Spleen (tissue), 7 donors: ENCODE measurements at regions not wholly inside any gene's neighbourhood (a gene's known extent, or its start where the extent isn't known, plus 50 kb on each side); places are given as distances from the start of the nearest gene placed in this dataset.

ENCODE experiments used
- POLR2A ChIP-seq, 3 donors: fragments of 450-650 bp; IDR thresholded peaks; one replicate each; pipeline ENCODE4 v1.5.1; 2017; ENCODE audit warnings: antibody characterized with exemption in 3 of 3, mild to moderate bottlenecking in 1 of 3
- POLR2AphosphoS5 ChIP-seq, 3 donors: sonication (generic); formaldehyde crosslinking; IDR thresholded peaks; one replicate each; pipeline ENCODE4 v1.5.1; 2017; ENCODE audit warnings: antibody characterized with exemption in 3 of 3
- TF ChIP-seq, protein P1 (sequence below), 11 experiments: fragments of 200-600 bp in 7 of 11; fragments of 450-650 bp in 4 of 11; sonication (generic) in 4 of 11; IDR thresholded peaks in 8 of 11; conservative IDR thresholded peaks in 3 of 11; 1 replicate in 7 of 11; 2 replicates in 4 of 11; pipeline versions ENCODE4 v1.4.0 to v1.8.0; 2016 to 2021; ENCODE audit warnings: antibody characterized with exemption in 11 of 11, inconsistent platforms in 4 of 11, mild to moderate bottlenecking in 1 of 11
- donor health status: DM: no; HTN: no; CAD: no; lungs with moderate emphysema.
- donor health status: DM: no; HTN: no; CAD: no.
- donor health status: DM: no; HTN: no; CAD: no.

DNA sequence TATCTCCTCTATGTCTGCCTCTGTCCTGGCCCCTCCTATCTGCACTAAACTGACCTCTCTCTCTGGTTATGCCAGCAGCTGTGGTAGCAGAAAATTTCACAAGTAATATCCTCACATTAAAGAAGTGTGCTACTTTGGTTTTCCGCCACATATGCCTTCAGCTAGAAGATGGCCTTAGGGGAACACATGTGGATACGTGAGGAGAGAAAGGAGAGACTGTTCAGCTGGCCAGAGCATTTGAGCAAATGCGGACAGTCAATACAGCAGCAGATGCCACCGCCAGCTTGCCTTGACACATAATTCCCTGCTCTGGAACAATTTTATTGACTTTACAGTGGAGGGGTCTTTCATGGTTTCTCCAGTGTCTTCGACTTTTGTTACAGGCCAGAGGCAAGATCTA, 434.6 kb downstream of the TAF11L14 start:
- TF ChIP-seq, protein P1, sequence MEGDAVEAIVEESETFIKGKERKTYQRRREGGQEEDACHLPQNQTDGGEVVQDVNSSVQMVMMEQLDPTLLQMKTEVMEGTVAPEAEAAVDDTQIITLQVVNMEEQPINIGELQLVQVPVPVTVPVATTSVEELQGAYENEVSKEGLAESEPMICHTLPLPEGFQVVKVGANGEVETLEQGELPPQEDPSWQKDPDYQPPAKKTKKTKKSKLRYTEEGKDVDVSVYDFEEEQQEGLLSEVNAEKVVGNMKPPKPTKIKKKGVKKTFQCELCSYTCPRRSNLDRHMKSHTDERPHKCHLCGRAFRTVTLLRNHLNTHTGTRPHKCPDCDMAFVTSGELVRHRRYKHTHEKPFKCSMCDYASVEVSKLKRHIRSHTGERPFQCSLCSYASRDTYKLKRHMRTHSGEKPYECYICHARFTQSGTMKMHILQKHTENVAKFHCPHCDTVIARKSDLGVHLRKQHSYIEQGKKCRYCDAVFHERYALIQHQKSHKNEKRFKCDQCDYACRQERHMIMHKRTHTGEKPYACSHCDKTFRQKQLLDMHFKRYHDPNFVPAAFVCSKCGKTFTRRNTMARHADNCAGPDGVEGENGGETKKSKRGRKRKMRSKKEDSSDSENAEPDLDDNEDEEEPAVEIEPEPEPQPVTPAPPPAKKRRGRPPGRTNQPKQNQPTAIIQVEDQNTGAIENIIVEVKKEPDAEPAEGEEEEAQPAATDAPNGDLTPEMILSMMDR (IDR thresholded peaks at IDR 0.05 in 8 of 11, conservative IDR thresholded peaks at IDR 0.05 in 3 of 11) = no peak
- TF ChIP-seq POLR2AphosphoS5 (IDR thresholded peaks at IDR 0.05) (no peak), POLR2A (IDR thresholded peaks at IDR 0.05) (no peak)
